Mesothelial cell of epicardium (in vitro differentiated cells): ENCODE measurements at regions not wholly inside any gene's neighbourhood (a gene's known extent, or its start where the extent isn't known, plus 50 kb on each side); places are given as distances from the start of the nearest gene placed in this dataset.

Experiments
- DNase-seq, 2 experiments: peaks; one replicate each; pipeline ENCODE4 v3.0.0; 2021; ENCODE audit warnings: low spot score in 2 of 2; ENCODE audit not compliant: unreplicated experiment in 2 of 2
- H3K27ac Mint-ChIP-seq: 2 replicates; pipeline ENCODE4 v1.8.0; 2021; ENCODE audit warnings: mixed read lengths
- H3K27me3 Mint-ChIP-seq: 2 replicates; pipeline ENCODE4 v1.8.0; 2021; ENCODE audit warnings: low read depth, mixed read lengths
- H3K36me3 Mint-ChIP-seq: 2 replicates; pipeline ENCODE4 v1.8.0; 2021; ENCODE audit warnings: mixed read lengths
- H3K4me1 Mint-ChIP-seq: 2 replicates; pipeline ENCODE4 v1.8.0; 2021; ENCODE audit warnings: mixed read lengths
- H3K4me3 Mint-ChIP-seq: 2 replicates; pipeline ENCODE4 v1.8.0; 2021; ENCODE audit warnings: mild to moderate bottlenecking, moderate library complexity, mixed read lengths
- H3K9me3 Mint-ChIP-seq: 2 replicates; pipeline ENCODE4 v1.8.0; 2021; ENCODE audit warnings: mixed read lengths
- TF ChIP-seq, protein P1 (sequence below): fragments of 200-600 bp; sonication (generic); IDR thresholded peaks from one replicate; pipeline ENCODE4 v1.5.0; 2021; ENCODE audit warnings: antibody characterized with exemption; ENCODE audit not compliant: unreplicated experiment

DNA sequence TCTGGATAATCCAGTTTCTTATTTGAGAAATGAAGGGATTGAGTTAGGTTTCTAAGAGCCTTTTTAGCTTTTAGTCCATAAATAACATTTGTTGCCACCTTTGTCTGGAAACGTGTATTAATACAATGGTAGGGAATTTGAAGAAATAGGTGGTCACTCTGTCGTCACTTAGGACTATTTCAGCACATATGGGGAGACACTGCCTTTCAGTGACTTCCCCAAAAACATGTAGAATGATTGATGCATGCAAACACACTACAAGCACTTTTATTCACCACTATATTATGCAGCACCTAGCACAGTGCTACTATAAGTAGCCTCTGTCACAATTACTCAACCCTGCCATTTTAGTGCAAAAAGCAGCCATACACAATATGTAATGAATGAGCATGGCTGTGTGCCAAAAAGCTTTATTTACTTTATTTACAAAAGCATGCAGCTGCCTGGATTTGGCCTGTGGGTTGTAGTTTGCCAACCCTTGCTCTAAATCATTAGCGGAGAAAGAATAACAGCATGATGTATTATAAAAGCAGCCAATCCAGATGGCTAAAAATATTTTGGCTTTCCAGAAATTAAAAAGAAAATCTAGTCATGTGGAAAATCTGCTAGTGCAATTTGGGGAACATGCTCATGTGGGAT lies 154.2 kb upstream of the HMHB1 start:
- TF ChIP-seq, protein P1, sequence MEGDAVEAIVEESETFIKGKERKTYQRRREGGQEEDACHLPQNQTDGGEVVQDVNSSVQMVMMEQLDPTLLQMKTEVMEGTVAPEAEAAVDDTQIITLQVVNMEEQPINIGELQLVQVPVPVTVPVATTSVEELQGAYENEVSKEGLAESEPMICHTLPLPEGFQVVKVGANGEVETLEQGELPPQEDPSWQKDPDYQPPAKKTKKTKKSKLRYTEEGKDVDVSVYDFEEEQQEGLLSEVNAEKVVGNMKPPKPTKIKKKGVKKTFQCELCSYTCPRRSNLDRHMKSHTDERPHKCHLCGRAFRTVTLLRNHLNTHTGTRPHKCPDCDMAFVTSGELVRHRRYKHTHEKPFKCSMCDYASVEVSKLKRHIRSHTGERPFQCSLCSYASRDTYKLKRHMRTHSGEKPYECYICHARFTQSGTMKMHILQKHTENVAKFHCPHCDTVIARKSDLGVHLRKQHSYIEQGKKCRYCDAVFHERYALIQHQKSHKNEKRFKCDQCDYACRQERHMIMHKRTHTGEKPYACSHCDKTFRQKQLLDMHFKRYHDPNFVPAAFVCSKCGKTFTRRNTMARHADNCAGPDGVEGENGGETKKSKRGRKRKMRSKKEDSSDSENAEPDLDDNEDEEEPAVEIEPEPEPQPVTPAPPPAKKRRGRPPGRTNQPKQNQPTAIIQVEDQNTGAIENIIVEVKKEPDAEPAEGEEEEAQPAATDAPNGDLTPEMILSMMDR = no peak
- Mint-ChIP-seq H3K9me3 (peaks cover 11% of the 10 kb centered on the region), H3K27ac (no peak overlapping the region), H3K4me3 (no peak overlapping the region), H3K36me3 (no peaks in the 10 kb centered on the region), H3K27me3 (no peaks in the 10 kb centered on the region), H3K4me1 (peaks cover 9% of the 10 kb centered on the region)
- DNase-seq = no peak

DNA sequence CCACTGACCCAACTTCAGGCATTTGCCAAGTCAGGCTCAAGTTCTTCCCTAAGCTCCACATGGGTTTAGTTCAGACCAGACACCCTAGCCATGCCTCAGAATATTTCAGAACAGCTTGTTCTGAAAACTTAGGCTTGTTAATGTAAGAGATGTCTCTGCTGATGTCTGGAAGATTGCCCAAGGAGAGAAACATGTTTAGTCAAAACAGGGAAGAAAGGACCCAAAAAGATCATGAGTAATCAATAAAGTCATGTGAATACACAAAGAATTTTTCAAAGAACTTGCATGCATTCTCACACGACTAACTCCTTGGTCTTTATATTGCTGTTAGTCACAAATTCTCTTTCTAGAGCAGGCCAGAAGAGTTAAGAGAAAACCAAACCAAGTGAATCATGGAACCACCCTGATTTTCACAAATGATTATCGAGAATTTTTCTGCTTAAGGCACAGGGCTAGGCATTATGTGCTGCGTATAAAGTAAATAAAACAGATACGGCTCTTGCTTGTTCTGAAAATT lies 158.1 kb upstream of the HMHB1 start:
- DNase-seq = no peak
- Mint-ChIP-seq H3K4me3 (no peak overlapping the region), H3K27me3 (no peaks in the 10 kb centered on the region), H3K27ac (no peak overlapping the region), H3K36me3 (no peaks in the 10 kb centered on the region), H3K9me3 (peaks cover 11% of the 10 kb centered on the region), H3K4me1 (peaks cover 9% of the 10 kb centered on the region)
- TF ChIP-seq, protein P1 = no peak

DNA sequence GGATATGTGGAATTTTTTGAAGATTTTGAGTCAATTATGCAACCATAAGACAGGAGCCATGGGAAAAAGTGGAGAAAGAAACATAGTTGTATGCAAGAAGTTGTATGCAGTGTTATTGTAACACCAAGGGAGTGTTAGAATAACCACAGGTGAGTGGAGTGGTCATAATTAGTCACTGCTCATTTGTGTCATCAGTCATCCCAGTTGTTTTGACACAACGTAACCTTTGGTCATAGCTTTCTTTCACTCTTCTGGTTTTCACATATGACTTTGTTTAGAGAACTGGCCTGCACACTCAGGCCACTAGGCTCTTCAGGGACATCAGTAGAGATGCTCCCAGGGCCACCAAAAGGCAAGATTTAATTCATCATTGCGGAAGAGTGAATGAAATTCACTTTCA lies 158.7 kb upstream of the HMHB1 start:
- Mint-ChIP-seq H3K4me3 (no peak overlapping the region), H3K9me3 (peaks cover 14% of the 10 kb centered on the region), H3K27ac (no peak overlapping the region), H3K36me3 (no peaks in the 10 kb centered on the region), H3K27me3 (no peaks in the 10 kb centered on the region), H3K4me1 (peaks cover 9% of the 10 kb centered on the region)
- TF ChIP-seq, protein P1 = no peak
- DNase-seq = no peak

DNA sequence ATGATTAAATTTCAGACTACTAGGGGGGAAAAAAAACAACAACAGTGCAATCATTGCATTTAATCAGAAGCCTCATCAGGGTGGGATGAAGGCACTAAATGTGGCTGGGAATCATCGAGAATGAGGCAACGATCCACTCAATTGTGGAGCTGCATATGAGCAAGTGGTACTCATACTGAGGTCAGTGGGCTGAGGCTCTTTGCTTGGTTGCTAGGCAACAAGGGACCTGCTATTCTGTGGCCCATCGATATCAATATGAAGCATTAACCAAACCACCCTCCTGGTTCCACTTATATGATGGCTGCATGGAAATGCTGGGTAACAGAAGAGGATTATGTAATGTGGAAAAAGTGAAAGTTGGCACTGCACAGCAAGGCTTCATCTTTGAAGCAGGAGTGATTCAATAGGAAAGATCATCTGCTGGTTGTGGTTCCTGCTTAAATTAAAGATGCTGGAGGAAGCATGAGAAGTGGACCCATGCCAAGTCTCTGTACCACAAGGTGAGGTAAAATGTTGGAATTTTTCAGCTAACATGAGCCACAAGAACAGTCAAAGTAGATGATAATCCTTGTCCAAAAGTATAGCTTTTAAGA lies 159.8 kb upstream of the HMHB1 start:
- no peaks in the 10 kb centered on the region for H3K36me3 Mint-ChIP-seq
- no peaks in the 10 kb centered on the region for H3K27me3 Mint-ChIP-seq
- TF ChIP-seq, protein P1 = no peak
- H3K4me3 Mint-ChIP-seq = no peak overlapping the region
- DNase-seq = no peak
- no peak overlapping the region for H3K27ac Mint-ChIP-seq
- H3K4me1 Mint-ChIP-seq = peaks cover 5% of the 10 kb centered on the region
- H3K9me3 Mint-ChIP-seq = peaks cover 14% of the 10 kb centered on the region

DNA sequence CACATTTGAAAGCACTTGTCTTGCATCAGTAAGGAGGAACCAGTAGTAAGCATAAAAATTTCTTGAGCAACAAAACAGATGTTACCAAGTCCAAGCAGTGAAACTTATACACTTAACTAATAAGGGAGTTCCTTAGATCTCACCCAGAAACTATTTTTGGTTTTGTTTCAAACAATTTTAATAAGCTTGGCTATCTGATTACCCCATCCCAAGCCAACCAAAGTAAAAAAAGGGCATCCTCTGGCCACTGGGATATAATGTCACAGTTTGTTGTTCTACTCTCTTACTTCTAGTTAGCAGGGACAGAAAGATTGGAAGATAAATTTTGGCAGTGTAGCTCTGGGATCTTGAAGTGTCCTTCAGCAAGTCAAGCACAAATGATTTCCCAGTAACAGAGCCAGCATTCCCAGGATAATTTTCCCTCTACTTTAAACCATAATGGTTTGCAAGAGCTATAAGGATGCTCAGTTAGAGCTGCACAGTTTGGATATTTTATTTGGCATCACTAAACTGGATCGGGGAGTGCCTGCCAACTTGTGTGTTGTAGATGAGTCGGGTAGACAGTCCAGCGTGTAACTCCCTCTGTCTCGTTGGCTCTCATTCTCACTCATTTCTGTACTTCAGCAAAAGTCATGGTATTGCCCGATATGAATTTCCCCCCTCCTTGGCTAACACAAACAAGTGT lies 161.9 kb upstream of the HMHB1 start:
- TF ChIP-seq, protein P1 = no peak
- no peak overlapping the region for H3K4me3 Mint-ChIP-seq
- peaks cover 14% of the 10 kb centered on the region for H3K9me3 Mint-ChIP-seq
- no peak overlapping the region for H3K27ac Mint-ChIP-seq
- DNase-seq = no peak
- no peaks in the 10 kb centered on the region for H3K36me3 Mint-ChIP-seq
- peaks cover 20% of the 10 kb centered on the region for H3K4me1 Mint-ChIP-seq
- no peaks in the 10 kb centered on the region for H3K27me3 Mint-ChIP-seq
